OCI-LY3 (cell line): ENCODE measurements at regions not wholly inside any gene's neighbourhood (a gene's known extent, or its start where the extent isn't known, plus 50 kb on each side); places are given as distances from the start of the nearest gene placed in this dataset.

Experiments
- H2AFZ ChIP-seq: fragments of 200-600, 300-600 bp; shearing (Covaris generic); 2 replicates; pipeline ENCODE4 v1.6.0; 2014; ENCODE audit warnings: antibody characterized with exemption, low read depth, low read length
- H3K27ac ChIP-seq: fragments of 200-600, 300-600 bp; sonication (generic); 2 replicates; pipeline ENCODE4 v1.5.1; 2014; ENCODE audit warnings: mild to moderate bottlenecking, low read length, moderate library complexity, mixed read lengths
- H3K27me3 ChIP-seq: fragments of 200-600, 300-600 bp; sonication (generic); 2 replicates; pipeline ENCODE4 v1.6.1; 2014; ENCODE audit warnings: low read depth, low read length, mixed read lengths
- H3K36me3 ChIP-seq: fragments of 200-600, 300-600 bp; sonication (generic); replicated peaks from 2 replicates; pipeline ENCODE3; 2014; ENCODE audit warnings: low read depth, low read length, mixed read lengths
- H3K4me1 ChIP-seq: fragments of 300-600, 200-600 bp; sonication (generic); 2 replicates; pipeline ENCODE4 v1.6.1; 2014; ENCODE audit warnings: low read length, mixed read lengths
- H3K4me2 ChIP-seq: fragments of 200-600, 300-600 bp; sonication (generic); 2 replicates; pipeline ENCODE4 v1.6.1; 2014; ENCODE audit warnings: low read length, mixed read lengths
- H3K4me3 ChIP-seq: fragments of 300-600, 200-600 bp; sonication (generic); 2 replicates; pipeline ENCODE4 v1.5.1; 2014; ENCODE audit warnings: antibody characterized with exemption, mild to moderate bottlenecking, low read length, moderate library complexity
- H3K79me2 ChIP-seq: fragments of 300-600, 200-600 bp; shearing (Covaris generic); 2 replicates; pipeline ENCODE4 v1.6.1; 2014; ENCODE audit warnings: mild to moderate bottlenecking, low read length, mixed read lengths
- H3K9ac ChIP-seq: fragments of 300-600, 200-600 bp; shearing (Covaris generic); 2 replicates; pipeline ENCODE4 v1.6.0; 2014; ENCODE audit warnings: mild to moderate bottlenecking, low read length, moderate library complexity
- H3K9me3 ChIP-seq: fragments of 200-600, 300-600 bp; shearing (Covaris generic); 2 replicates; pipeline ENCODE4 v1.6.1; 2014; ENCODE audit warnings: low read length, mixed read lengths; ENCODE audit not compliant: insufficient read depth
- H4K20me1 ChIP-seq: fragments of 200-600, 300-600 bp; sonication (generic); 2 replicates; pipeline ENCODE4 v1.6.1; 2016; ENCODE audit warnings: low read length, mixed read lengths; ENCODE audit not compliant: insufficient read depth
- CTCF ChIP-seq: fragments of 200-600, 300-600 bp; sonication (generic); IDR thresholded peaks from 2 replicates; pipeline ENCODE4 v1.5.1; 2014; ENCODE audit warnings: antibody characterized with exemption, low read length, low read depth
- EZH2phosphoT487 ChIP-seq: fragments of 200-600 bp; shearing (Covaris generic); IDR thresholded peaks from 2 replicates; pipeline ENCODE4 v1.6.1; 2018; ENCODE audit warnings: antibody characterized with exemption, mixed run types, low read depth

- Histone ChIP-seq H3K4me2 (no peak overlapping the region), H4K20me1 (no peaks in the 10 kb centered on the region), H3K79me2 (no peaks in the 10 kb centered on the region), H3K27ac (no peak overlapping the region), H3K36me3 (no peaks in the 10 kb centered on the region), H2AFZ (no peak overlapping the region), H3K9ac (no peak overlapping the region), H3K4me3 (no peak overlapping the region), H3K27me3 (no peaks in the 10 kb centered on the region), H3K4me1 (no peaks in the 10 kb centered on the region), H3K9me3 (no peaks in the 10 kb centered on the region)
- TF ChIP-seq CTCF (no peak), EZH2phosphoT487 (no peak)
These were observed 499.4 kb downstream of the ISL1 start for GRCh38 chr5:51882647-51883046.

GRCh38 chr5:51889703-51890102 lies 506.5 kb downstream of the ISL1 start:
- TF ChIP-seq EZH2phosphoT487, result no peak
- no peak for TF ChIP-seq CTCF
- Histone ChIP-seq H3K79me2 (no peaks in the 10 kb centered on the region), H3K27ac (no peak overlapping the region), H2AFZ (no peak overlapping the region), H3K4me1 (no peaks in the 10 kb centered on the region), H3K36me3 (no peaks in the 10 kb centered on the region), H4K20me1 (no peaks in the 10 kb centered on the region), H3K4me2 (no peak overlapping the region), H3K9ac (no peak overlapping the region), H3K27me3 (no peaks in the 10 kb centered on the region), H3K9me3 (no peaks in the 10 kb centered on the region), H3K4me3 (no peak overlapping the region)

DNA sequence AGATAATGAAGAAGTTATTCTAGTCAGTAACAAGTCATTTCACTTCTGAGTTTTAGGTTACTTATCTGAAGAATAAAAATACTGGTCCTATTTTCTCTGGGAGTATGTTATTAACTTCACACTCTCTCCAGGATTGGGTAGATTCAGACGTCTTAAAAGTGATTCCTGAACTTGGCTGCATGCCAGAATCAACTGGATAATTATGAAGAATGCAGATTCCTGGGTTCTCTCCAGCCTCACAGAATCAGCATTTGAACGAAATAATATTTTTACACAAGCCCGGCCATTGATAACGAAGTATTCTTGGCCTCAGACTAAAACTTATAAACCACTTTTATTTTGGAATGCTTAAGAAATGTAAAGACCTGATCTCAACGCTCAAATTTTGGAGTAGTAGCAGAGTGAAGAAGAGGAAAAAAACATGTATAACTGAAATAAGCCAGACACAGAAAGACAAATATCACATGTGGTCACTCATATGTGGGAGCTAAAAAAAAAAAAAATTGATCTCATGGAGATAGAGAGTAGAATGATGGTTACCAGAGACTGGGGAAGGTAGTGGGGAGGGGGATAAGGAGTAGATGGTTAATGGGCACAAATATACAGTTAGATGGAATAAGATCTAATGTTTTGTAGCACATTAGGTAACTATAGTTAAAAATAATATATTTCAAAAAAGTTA lies 507.3 kb downstream of the ISL1 start:
- no peak overlapping the region for H3K27ac ChIP-seq
- H3K9me3 ChIP-seq, result no peaks in the 10 kb centered on the region
- no peaks in the 10 kb centered on the region for H3K27me3 ChIP-seq
- H2AFZ ChIP-seq, result no peak overlapping the region
- no peak overlapping the region for H3K9ac ChIP-seq
- H3K4me3 ChIP-seq, result no peak overlapping the region
- TF ChIP-seq CTCF (no peak), EZH2phosphoT487 (no peak)
- no peaks in the 10 kb centered on the region for H3K79me2 ChIP-seq
- H4K20me1 ChIP-seq, result no peaks in the 10 kb centered on the region
- H3K4me1 ChIP-seq, result no peaks in the 10 kb centered on the region
- H3K4me2 ChIP-seq, result no peak overlapping the region
- no peaks in the 10 kb centered on the region for H3K36me3 ChIP-seq

DNA sequence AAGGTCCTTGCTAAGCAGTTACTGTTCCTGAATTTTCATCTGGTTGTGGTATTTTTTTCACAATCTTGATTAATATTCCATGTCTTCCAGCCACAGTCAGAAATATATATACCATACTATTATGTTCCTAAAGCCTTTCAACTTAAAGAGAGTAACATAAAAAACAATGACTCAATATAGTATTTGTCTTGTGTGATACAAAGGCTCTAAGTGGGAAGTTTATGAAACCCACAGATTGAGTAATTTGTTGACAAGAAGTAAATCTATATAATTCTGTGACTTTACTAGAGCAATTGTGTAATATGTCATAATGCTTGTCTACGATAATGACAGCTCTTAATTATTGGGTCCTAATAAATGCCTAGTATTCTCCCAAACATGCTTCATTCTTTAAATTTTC lies 509.4 kb downstream of the ISL1 start:
- Histone ChIP-seq H3K4me3 (no peak overlapping the region), H3K4me1 (no peaks in the 10 kb centered on the region), H3K4me2 (no peak overlapping the region), H4K20me1 (no peaks in the 10 kb centered on the region), H3K79me2 (no peaks in the 10 kb centered on the region), H3K27me3 (no peaks in the 10 kb centered on the region), H2AFZ (no peak overlapping the region), H3K27ac (no peak overlapping the region), H3K36me3 (no peaks in the 10 kb centered on the region), H3K9ac (no peak overlapping the region), H3K9me3 (no peaks in the 10 kb centered on the region)
- TF ChIP-seq CTCF (no peak), EZH2phosphoT487 (no peak)
